ENCODE measurements at regions not wholly inside any gene's neighbourhood (a gene's known extent, or its start where the extent isn't known, plus 50 kb on each side); places are given as distances from the start of the nearest gene placed in this dataset.

DNA sequence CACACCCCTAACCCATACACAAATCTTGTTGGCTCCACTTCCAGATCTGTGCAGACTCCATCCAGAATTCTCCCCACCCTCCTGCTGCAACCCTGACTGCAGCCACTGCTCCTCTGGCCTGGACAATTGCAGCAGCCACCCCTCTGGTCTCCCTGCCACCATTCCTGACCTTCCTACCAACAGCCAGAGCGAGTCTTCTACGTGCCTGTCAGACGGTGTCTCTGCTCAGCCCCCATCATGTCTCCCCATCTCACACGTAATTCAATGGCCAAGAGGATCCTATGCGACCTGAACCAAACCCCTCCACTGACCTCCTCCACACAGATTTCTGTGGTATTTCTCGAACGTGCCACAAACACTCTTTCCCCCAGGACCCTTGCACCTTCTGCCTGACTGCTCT lies 103.3 kb downstream of the TPRA1 start:
- TF ChIP-seq CTCF (conservative IDR thresholded peaks at IDR 0.05) (no peak), EZH2 (IDR thresholded peaks at IDR 0.05; ENCODE audit: low read depth) (no peak)
- Histone ChIP-seq H3K9me2 (ENCODE audit: insufficient read depth) (no peaks in the 10 kb centered on the region), H3K79me2 (ENCODE audit: low read depth) (no peaks in the 10 kb centered on the region), H3K9me3 (ENCODE audit: insufficient read depth, low read depth) (no peaks in the 10 kb centered on the region), H3K27ac (no peak overlapping the region), H3F3A (ENCODE audit: insufficient read depth, low read depth) (no peaks in the 10 kb centered on the region), H3K36me3 (ENCODE audit: low read depth) (no peaks in the 10 kb centered on the region), H3K4me3 (no peak overlapping the region), H3K27me3 (ENCODE audit: insufficient read depth, low read depth) (peaks cover 57% of the 10 kb centered on the region), H4K20me1 (ENCODE audit: insufficient read depth) (no peaks in the 10 kb centered on the region), H2AFZ (no peak overlapping the region), H3K4me1 (replicated peaks; ENCODE audit: insufficient read depth) (no peaks in the 10 kb centered on the region), H3K4me2 (no peak overlapping the region)
- no TSS peak for BruUV-seq (replicated peaks)
- POLR2A ChIA-PET (ENCODE audit: unreplicated experiment) = no interaction called here
- no peak for DNase-seq
- CTCF ChIA-PET = no interaction called here
- intact Hi-C loops (cut with micrococcal nuclease; ENCODE audit: unreplicated experiment) = no loop called here

GRCh38 chr3:127486321-127486944 lies 104.1 kb downstream of the TPRA1 start:
- POLR2A ChIA-PET (ENCODE audit: unreplicated experiment) = interaction anchor here (0.6 kb wide), 1 partner anchor 575 kb away, joined by 7 read pairs; no protein-coding TSS in a partner anchor
- no peaks in the 10 kb centered on the region for H4K20me1 ChIP-seq (ENCODE audit: insufficient read depth)
- intact Hi-C loops (cut with micrococcal nuclease; ENCODE audit: unreplicated experiment) = no loop called here
- no peaks in the 10 kb centered on the region for H3K4me1 ChIP-seq (replicated peaks; ENCODE audit: insufficient read depth)
- H3F3A ChIP-seq (ENCODE audit: insufficient read depth, low read depth) = no peaks in the 10 kb centered on the region
- H3K27me3 ChIP-seq (ENCODE audit: insufficient read depth, low read depth) = peaks cover 53% of the 10 kb centered on the region
- no peak overlapping the region for H3K4me2 ChIP-seq
- CTCF ChIA-PET = no interaction called here
- no peaks in the 10 kb centered on the region for H3K79me2 ChIP-seq (ENCODE audit: low read depth)
- TF ChIP-seq CTCF (conservative IDR thresholded peaks at IDR 0.05) = no peak
- no TSS peak for BruUV-seq (replicated peaks)
- no peaks in the 10 kb centered on the region for H3K36me3 ChIP-seq (ENCODE audit: low read depth)
- H3K4me3 ChIP-seq = no peak overlapping the region
- H3K27ac ChIP-seq = no peak overlapping the region
- DNase-seq = no peak
- H3K9me3 ChIP-seq (ENCODE audit: insufficient read depth, low read depth) = no peaks in the 10 kb centered on the region
- H3K9me2 ChIP-seq (ENCODE audit: insufficient read depth) = no peaks in the 10 kb centered on the region
- no peak overlapping the region for H2AFZ ChIP-seq

GRCh38 chr3:127485396-127486170 lies 105.0 kb downstream of the TPRA1 start:
- Histone ChIP-seq H3K9me3 (ENCODE audit: insufficient read depth, low read depth) (no peaks in the 10 kb centered on the region), H3K27me3 (ENCODE audit: insufficient read depth, low read depth) (peaks cover 55% of the 10 kb centered on the region), H3F3A (ENCODE audit: insufficient read depth, low read depth) (no peaks in the 10 kb centered on the region), H3K4me2 (no peak overlapping the region), H3K27ac (no peak overlapping the region), H2AFZ (no peak overlapping the region), H4K20me1 (ENCODE audit: insufficient read depth) (no peaks in the 10 kb centered on the region), H3K36me3 (ENCODE audit: low read depth) (no peaks in the 10 kb centered on the region), H3K9me2 (ENCODE audit: insufficient read depth) (no peaks in the 10 kb centered on the region), H3K79me2 (ENCODE audit: low read depth) (no peaks in the 10 kb centered on the region), H3K4me3 (no peak overlapping the region), H3K4me1 (replicated peaks; ENCODE audit: insufficient read depth) (no peaks in the 10 kb centered on the region)
- ChIA-PET POLR2A (ENCODE audit: unreplicated experiment) (no interaction called here), CTCF (no interaction called here)
- intact Hi-C loops (cut with micrococcal nuclease; ENCODE audit: unreplicated experiment) = no loop called here
- TF ChIP-seq CTCF (conservative IDR thresholded peaks at IDR 0.05) = no peak
- no peak for TF ChIP-seq EZH2 (IDR thresholded peaks at IDR 0.05; ENCODE audit: low read depth)
- no peak for DNase-seq
- BruUV-seq (replicated peaks) = no TSS peak
